Hepatocyte (in vitro differentiated cells): ENCODE measurements at regions not wholly inside any gene's neighbourhood (a gene's known extent, or its start where the extent isn't known, plus 50 kb on each side); places are given as distances from the start of the nearest gene placed in this dataset.

ENCODE experiments used
- DNase-seq: peaks from one replicate; pipeline ENCODE4 v3.0.0-alpha.2; 2016; ENCODE audit warnings: low spot score
- H2AFZ ChIP-seq: fragments of 200-600 bp; sonication (generic); 2 replicates; pipeline ENCODE4 v1.6.0; 2016; ENCODE audit warnings: antibody characterized with exemption, mild to moderate bottlenecking
- H3K27ac ChIP-seq: fragments of 200-600 bp; sonication (generic); 2 replicates; pipeline ENCODE4 v1.5.1; 2016; ENCODE audit warnings: mild to moderate bottlenecking
- H3K27me3 ChIP-seq: fragments of 200-600 bp; sonication (generic); 2 replicates; pipeline ENCODE4 v1.6.1; 2016
- H3K36me3 ChIP-seq: fragments of 200-600 bp; sonication (generic); replicated peaks from 2 replicates; pipeline ENCODE4 v1.5.1; 2016; ENCODE audit warnings: low read depth; ENCODE audit not compliant: insufficient read depth
- H3K4me1 ChIP-seq: fragments of 200-600 bp; sonication (generic); 2 replicates; pipeline ENCODE4 v1.5.1; 2016; ENCODE audit warnings: mild to moderate bottlenecking, moderate library complexity; ENCODE audit not compliant: insufficient read depth
- H3K4me2 ChIP-seq: fragments of 200-600 bp; sonication (generic); 2 replicates; pipeline ENCODE4 v1.6.0; 2016
- H3K4me3 ChIP-seq: fragments of 200-600 bp; sonication (generic); 2 replicates; pipeline ENCODE4 v1.5.1; 2016; ENCODE audit warnings: mild to moderate bottlenecking
- H3K79me2 ChIP-seq: fragments of 200-600 bp; sonication (generic); 2 replicates; pipeline ENCODE4 v1.6.0; 2017; ENCODE audit warnings: mild to moderate bottlenecking
- H3K9me2 ChIP-seq: fragments of 200-600 bp; sonication (generic); replicated peaks from 2 replicates; pipeline ENCODE4 v1.6.0; 2017; ENCODE audit warnings: mild to moderate bottlenecking; ENCODE audit not compliant: insufficient read depth
- H3K9me3 ChIP-seq: fragments of 200-600 bp; sonication (generic); 2 replicates; pipeline ENCODE4 v1.5.1; 2016; ENCODE audit warnings: low read depth, mild to moderate bottlenecking
- H4K20me1 ChIP-seq: fragments of 200-600 bp; sonication (generic); 2 replicates; pipeline ENCODE4 v1.6.0; 2016; ENCODE audit warnings: mild to moderate bottlenecking; ENCODE audit not compliant: insufficient read depth, poor library complexity, severe bottlenecking
- EZH2 ChIP-seq: fragments of 200-600 bp; sonication (generic); IDR thresholded peaks from 2 replicates; pipeline ENCODE4 v1.6.1; 2016; ENCODE audit warnings: antibody characterized with exemption, mild to moderate bottlenecking, borderline replicate concordance
- EZH2phosphoT487 ChIP-seq: fragments of 200-600 bp; sonication (generic); IDR thresholded peaks from one replicate; pipeline ENCODE4 v1.6.1; 2018; ENCODE audit warnings: antibody characterized with exemption, mild to moderate bottlenecking, low read depth, moderate library complexity; ENCODE audit not compliant: unreplicated experiment, severe bottlenecking
- WGBS: methylation state at CpG from one replicate; pipeline ENCODE4 v1.1.6; 2016; ENCODE audit warnings: low lambda C conversion rate; ENCODE audit errors: missing lambda C conversion rate; 5-methylcytosine and 5-hydroxymethylcytosine counted together
- TF ChIP-seq, protein P1 (sequence below): fragments of 200-600 bp; sonication (generic); IDR thresholded peaks from 2 replicates; pipeline ENCODE4 v1.5.1; 2016; ENCODE audit warnings: antibody characterized with exemption, mild to moderate bottlenecking; ENCODE audit not compliant: poor library complexity

DNA sequence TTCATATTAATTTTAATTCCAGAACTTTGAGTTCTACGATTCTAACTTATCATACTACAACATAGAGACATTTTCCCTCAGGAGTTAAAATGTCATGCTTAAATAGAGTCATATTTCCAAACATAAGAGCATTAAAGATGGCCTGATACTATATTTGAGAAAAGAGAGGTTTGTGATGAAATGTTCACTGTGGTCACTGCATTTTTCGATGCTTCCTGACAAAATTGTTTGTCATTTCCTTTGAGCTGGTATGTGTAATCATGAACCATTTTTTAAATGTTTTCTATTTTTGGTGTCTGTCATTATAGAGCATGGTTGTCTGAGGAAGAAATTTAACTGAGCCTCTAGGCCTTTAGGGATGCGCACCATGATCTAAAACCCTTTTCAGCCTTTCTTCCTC, 721.4 kb upstream of the NR2F2 start:
- Histone ChIP-seq H3K4me1 (peaks cover 4% of the 10 kb centered on the region), H2AFZ (no peak overlapping the region), H3K27ac (no peak overlapping the region), H3K9me2 (no peaks in the 10 kb centered on the region), H3K27me3 (no peaks in the 10 kb centered on the region), H3K4me3 (no peak overlapping the region), H3K9me3 (no peaks in the 10 kb centered on the region), H3K36me3 (no peaks in the 10 kb centered on the region), H3K4me2 (no peak overlapping the region), H3K79me2 (no peaks in the 10 kb centered on the region), H4K20me1 (no peaks in the 10 kb centered on the region)
- DNase-seq = no peak
- WGBS = 92% methylated on average over 3 of the region's 3 CpGs
- TF ChIP-seq, protein P1, sequence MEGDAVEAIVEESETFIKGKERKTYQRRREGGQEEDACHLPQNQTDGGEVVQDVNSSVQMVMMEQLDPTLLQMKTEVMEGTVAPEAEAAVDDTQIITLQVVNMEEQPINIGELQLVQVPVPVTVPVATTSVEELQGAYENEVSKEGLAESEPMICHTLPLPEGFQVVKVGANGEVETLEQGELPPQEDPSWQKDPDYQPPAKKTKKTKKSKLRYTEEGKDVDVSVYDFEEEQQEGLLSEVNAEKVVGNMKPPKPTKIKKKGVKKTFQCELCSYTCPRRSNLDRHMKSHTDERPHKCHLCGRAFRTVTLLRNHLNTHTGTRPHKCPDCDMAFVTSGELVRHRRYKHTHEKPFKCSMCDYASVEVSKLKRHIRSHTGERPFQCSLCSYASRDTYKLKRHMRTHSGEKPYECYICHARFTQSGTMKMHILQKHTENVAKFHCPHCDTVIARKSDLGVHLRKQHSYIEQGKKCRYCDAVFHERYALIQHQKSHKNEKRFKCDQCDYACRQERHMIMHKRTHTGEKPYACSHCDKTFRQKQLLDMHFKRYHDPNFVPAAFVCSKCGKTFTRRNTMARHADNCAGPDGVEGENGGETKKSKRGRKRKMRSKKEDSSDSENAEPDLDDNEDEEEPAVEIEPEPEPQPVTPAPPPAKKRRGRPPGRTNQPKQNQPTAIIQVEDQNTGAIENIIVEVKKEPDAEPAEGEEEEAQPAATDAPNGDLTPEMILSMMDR = no peak
- TF ChIP-seq EZH2 (no peak), EZH2phosphoT487 (no peak)

DNA sequence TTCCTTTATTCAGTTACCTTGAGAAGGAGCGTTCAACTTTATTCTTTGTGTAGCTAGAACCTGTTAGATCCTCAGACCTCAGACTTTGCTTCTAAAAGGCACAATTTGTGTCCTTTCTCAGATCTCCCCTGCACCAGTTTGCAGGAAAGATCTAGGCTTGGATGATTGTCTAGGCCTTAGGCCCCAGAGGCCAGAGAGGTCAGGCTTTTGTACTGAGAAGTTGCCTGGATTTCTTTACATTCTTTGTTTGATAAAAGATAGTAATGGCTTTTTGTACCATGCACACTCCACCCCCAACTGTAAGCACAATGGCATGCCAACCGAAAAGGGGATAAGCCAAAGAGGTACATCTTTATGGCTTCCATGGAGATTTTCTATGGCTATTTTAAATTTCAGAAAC, 719.6 kb upstream of the NR2F2 start:
- Histone ChIP-seq H3K4me1 (no peaks in the 10 kb centered on the region), H3K9me3 (no peaks in the 10 kb centered on the region), H3K9me2 (no peaks in the 10 kb centered on the region), H3K27me3 (no peaks in the 10 kb centered on the region), H3K36me3 (no peaks in the 10 kb centered on the region), H4K20me1 (no peaks in the 10 kb centered on the region), H2AFZ (no peak overlapping the region), H3K4me3 (no peak overlapping the region), H3K4me2 (no peak overlapping the region), H3K79me2 (no peaks in the 10 kb centered on the region), H3K27ac (no peak overlapping the region)
- no peak for DNase-seq
- WGBS = 88% methylated on average over 2 of the region's 2 CpGs
- TF ChIP-seq, protein P1 = no peak
- TF ChIP-seq EZH2 = no peak
- TF ChIP-seq EZH2phosphoT487 = no peak

DNA sequence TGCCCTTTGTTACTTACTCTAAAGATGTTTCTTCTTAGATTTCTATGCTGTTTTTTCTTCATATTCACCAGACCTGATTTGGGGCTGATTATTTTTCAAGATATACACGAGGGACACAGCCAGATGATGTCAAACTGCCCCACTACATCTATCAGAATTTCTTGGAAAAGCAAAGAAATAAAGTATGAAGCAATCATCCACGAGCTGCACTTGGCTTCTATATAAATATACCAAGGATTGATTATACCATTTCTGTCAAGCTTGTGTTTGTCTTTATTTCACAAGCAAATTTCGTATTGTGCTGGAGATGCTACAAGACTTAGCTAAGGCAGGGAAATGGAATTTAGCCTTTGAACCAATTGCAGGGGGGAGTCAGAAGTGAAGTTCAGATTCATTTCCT, 715.1 kb upstream of the NR2F2 start:
- H3K79me2 ChIP-seq = no peaks in the 10 kb centered on the region
- H2AFZ ChIP-seq = no peak overlapping the region
- DNase-seq = no peak
- H3K27ac ChIP-seq = no peak overlapping the region
- H3K4me3 ChIP-seq = no peak overlapping the region
- no peaks in the 10 kb centered on the region for H3K36me3 ChIP-seq
- no peaks in the 10 kb centered on the region for H3K27me3 ChIP-seq
- no peak overlapping the region for H3K4me2 ChIP-seq
- H3K9me2 ChIP-seq = no peaks in the 10 kb centered on the region
- no peaks in the 10 kb centered on the region for H3K4me1 ChIP-seq
- 74% methylated on average over 3 of the region's 3 CpGs for WGBS
- no peaks in the 10 kb centered on the region for H3K9me3 ChIP-seq
- H4K20me1 ChIP-seq = no peaks in the 10 kb centered on the region
- no peak for TF ChIP-seq EZH2phosphoT487
- TF ChIP-seq EZH2 = no peak
- TF ChIP-seq, protein P1 = no peak

DNA sequence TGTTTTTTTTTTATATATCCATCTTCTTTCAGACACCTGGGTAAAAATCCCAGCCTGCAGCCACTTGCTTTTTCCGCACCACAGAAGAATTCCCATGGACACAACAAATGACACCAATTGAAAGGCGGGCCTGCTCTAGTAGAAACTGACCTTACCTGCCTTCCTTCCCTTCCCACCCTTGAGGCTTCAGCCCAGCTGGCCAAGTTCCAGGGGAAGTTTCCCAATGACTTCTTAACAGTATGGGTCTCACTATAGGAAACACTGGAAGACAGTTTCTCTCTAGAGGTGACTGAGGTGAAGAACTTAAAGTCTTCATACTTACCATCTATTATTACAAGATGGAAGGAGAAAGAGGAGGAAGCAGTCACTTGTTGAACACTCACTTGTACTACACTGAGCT, 714.2 kb upstream of the NR2F2 start:
- TF ChIP-seq EZH2phosphoT487 (no peak), EZH2 (no peak)
- TF ChIP-seq, protein P1 = no peak

More for the DNA sequence above, 714.2 kb upstream of the NR2F2 start:
- H3K27ac ChIP-seq = no peak overlapping the region
- no peaks in the 10 kb centered on the region for H3K9me2 ChIP-seq
- no peaks in the 10 kb centered on the region for H3K9me3 ChIP-seq
- H3K4me1 ChIP-seq = no peaks in the 10 kb centered on the region
- H3K79me2 ChIP-seq = no peaks in the 10 kb centered on the region
- H4K20me1 ChIP-seq = no peaks in the 10 kb centered on the region
- H3K27me3 ChIP-seq = no peaks in the 10 kb centered on the region
- DNase-seq = no peak
- WGBS = 98% methylated on average over 2 of the region's 2 CpGs
- no peak overlapping the region for H3K4me2 ChIP-seq
- no peak overlapping the region for H2AFZ ChIP-seq
- H3K36me3 ChIP-seq = no peaks in the 10 kb centered on the region
- H3K4me3 ChIP-seq = no peak overlapping the region
